HG03135 (cell line): ENCODE measurements at regions not wholly inside any gene's neighbourhood (a gene's known extent, or its start where the extent isn't known, plus 50 kb on each side); places are given as distances from the start of the nearest gene placed in this dataset.

ENCODE experiments used
- ATAC-seq: cut with Tn5 transposase; IDR thresholded peaks from one replicate; pipeline ENCODE4 v1.9.1; 2021; ENCODE audit warnings: mild to moderate bottlenecking, moderate library complexity; ENCODE audit not compliant: unreplicated experiment

GRCh38 chr4:1485280-1485679 lies 79.0 kb upstream of the NKX1-1 start:
- no peak for ATAC-seq

- ATAC-seq = no peak
Observed at GRCh38 chr4:1480720-1481119, 74.5 kb upstream of the NKX1-1 start.

- ATAC-seq = no peak
Observed at GRCh38 chr4:1479454-1479853, 73.2 kb upstream of the NKX1-1 start.

GRCh38 chr4:1478766-1479355 lies 72.6 kb upstream of the NKX1-1 start:
- ATAC-seq = no peak

- no peak for ATAC-seq
Observed at GRCh38 chr4:1477045-1477840, 71.0 kb upstream of the NKX1-1 start.

GRCh38 chr4:1476140-1476513 lies 69.9 kb upstream of the NKX1-1 start:
- ATAC-seq = no peak

GRCh38 chr4:1475277-1476139 lies 69.3 kb upstream of the NKX1-1 start:
- no peak for ATAC-seq

GRCh38 chr4:1474126-1475090 lies 68.2 kb upstream of the NKX1-1 start:
- no peak for ATAC-seq

- no peak for ATAC-seq
Observed at GRCh38 chr4:1473718-1474117, 67.5 kb upstream of the NKX1-1 start.

GRCh38 chr4:1472911-1473518 lies 66.8 kb upstream of the NKX1-1 start:
- no peak for ATAC-seq

- no peak for ATAC-seq
Observed at GRCh38 chr4:1472148-1472797, 66.0 kb upstream of the NKX1-1 start.

GRCh38 chr4:1471443-1472147 lies 65.4 kb upstream of the NKX1-1 start:
- ATAC-seq = no peak

- no peak for ATAC-seq
Observed at GRCh38 chr4:1470816-1471442, 64.7 kb upstream of the NKX1-1 start.

GRCh38 chr4:1470393-1470670 lies 64.1 kb upstream of the NKX1-1 start:
- no peak for ATAC-seq

- ATAC-seq = no peak
Observed at GRCh38 chr4:1469607-1470392, 63.6 kb upstream of the NKX1-1 start.

GRCh38 chr4:1469043-1469442 lies 62.8 kb upstream of the NKX1-1 start:
- no peak for ATAC-seq

- no peak for ATAC-seq
Observed at GRCh38 chr4:1467581-1468458, 61.6 kb upstream of the NKX1-1 start.
